ENCODE measurements at regions not wholly inside any gene's neighbourhood (a gene's known extent, or its start where the extent isn't known, plus 50 kb on each side); places are given as distances from the start of the nearest gene placed in this dataset.

DNA sequence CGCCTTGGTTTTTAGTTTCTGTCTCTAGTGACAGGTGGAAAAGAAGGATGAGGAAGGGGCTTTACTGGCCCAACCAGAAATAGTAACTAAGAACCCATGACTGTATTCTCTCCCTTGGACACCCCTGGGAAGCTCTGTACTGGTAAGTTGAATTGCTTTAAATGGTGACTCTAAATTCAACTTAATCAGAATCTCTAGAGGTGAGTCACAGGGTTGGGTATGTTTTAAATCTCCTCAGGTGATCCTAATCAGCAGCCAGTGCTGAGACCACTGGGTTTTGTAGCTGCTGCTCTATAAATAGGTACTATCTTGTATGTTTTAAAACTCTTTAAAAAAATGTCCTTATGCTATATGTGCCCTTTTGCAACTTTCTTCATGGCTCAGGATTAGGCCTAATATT is 314.0 kb upstream of the ECI2 start:
- TF ChIP-seq, protein P1, sequence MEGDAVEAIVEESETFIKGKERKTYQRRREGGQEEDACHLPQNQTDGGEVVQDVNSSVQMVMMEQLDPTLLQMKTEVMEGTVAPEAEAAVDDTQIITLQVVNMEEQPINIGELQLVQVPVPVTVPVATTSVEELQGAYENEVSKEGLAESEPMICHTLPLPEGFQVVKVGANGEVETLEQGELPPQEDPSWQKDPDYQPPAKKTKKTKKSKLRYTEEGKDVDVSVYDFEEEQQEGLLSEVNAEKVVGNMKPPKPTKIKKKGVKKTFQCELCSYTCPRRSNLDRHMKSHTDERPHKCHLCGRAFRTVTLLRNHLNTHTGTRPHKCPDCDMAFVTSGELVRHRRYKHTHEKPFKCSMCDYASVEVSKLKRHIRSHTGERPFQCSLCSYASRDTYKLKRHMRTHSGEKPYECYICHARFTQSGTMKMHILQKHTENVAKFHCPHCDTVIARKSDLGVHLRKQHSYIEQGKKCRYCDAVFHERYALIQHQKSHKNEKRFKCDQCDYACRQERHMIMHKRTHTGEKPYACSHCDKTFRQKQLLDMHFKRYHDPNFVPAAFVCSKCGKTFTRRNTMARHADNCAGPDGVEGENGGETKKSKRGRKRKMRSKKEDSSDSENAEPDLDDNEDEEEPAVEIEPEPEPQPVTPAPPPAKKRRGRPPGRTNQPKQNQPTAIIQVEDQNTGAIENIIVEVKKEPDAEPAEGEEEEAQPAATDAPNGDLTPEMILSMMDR (IDR thresholded peaks at IDR 0.05): no peak
- TF ChIP-seq POLR2A (IDR thresholded peaks at IDR 0.05) (no peak), POLR2AphosphoS5 (IDR thresholded peaks at IDR 0.05) (no peak)

Data from breast epithelium (tissue), 3 donors.